GM11168 (cell line): ENCODE measurements at regions not wholly inside any gene's neighbourhood (a gene's known extent, or its start where the extent isn't known, plus 50 kb on each side); places are given as distances from the start of the nearest gene placed in this dataset.

Source experiments
- in situ Hi-C: fragments of 300-500 bp; cut with MboI; formaldehyde crosslinking; loops from one replicate; pipeline ENCODE4 v1.12.0; 2022; ENCODE audit warnings: low sequenced_read_pairs; ENCODE audit not compliant: unreplicated experiment

GRCh38 chr16:77645764-77646163 is 76.5 kb upstream of the NUDT7 start:
- in situ Hi-C loops, result no loop called here

GRCh38 chr16:77647726-77648125 is 74.6 kb upstream of the NUDT7 start:
- in situ Hi-C loops, result no loop called here

GRCh38 chr16:77650761-77651160 is 71.6 kb upstream of the NUDT7 start:
- in situ Hi-C loops, result no loop called here

GRCh38 chr16:77652399-77652798 is 69.9 kb upstream of the NUDT7 start:
- in situ Hi-C loops, result no loop called here

- in situ Hi-C loops, result no loop called here
These were observed 65.3 kb upstream of the NUDT7 start for GRCh38 chr16:77657016-77657415.

GRCh38 chr16:77660311-77660710 is 62.0 kb upstream of the NUDT7 start:
- in situ Hi-C loops, result no loop called here

- in situ Hi-C loops, result no loop called here
These were observed 60.1 kb upstream of the NUDT7 start for GRCh38 chr16:77662246-77662645.

- in situ Hi-C loops, result no loop called here
These were observed 58.6 kb upstream of the NUDT7 start for GRCh38 chr16:77663711-77664110.

- in situ Hi-C loops, result no loop called here
These were observed 55.5 kb upstream of the NUDT7 start for GRCh38 chr16:77666771-77667170.

- in situ Hi-C loops, result no loop called here
These were observed 54.1 kb upstream of the NUDT7 start for GRCh38 chr16:77668201-77668600.

GRCh38 chr16:77669057-77669456 is 53.3 kb upstream of the NUDT7 start:
- in situ Hi-C loops, result no loop called here
